A549 (cell line): ENCODE measurements at regions not wholly inside any gene's neighbourhood (a gene's known extent, or its start where the extent isn't known, plus 50 kb on each side); places are given as distances from the start of the nearest gene placed in this dataset.

Experiments used
- BHLHE40 ChIP-seq: IDR thresholded peaks from 2 replicates; pipeline ENCODE4 v1.6.1; 2012; ENCODE audit warnings: low read depth, low read length, inconsistent platforms
- CBX2 ChIP-seq: fragments of 200-600 bp; sonication (generic); IDR thresholded peaks from 2 replicates; pipeline ENCODE4 v1.6.1; 2016; ENCODE audit warnings: low read depth, mild to moderate bottlenecking, borderline replicate concordance
- CTCF ChIP-seq: fragments of >200 bp; sonication (Bioruptor Twin); formaldehyde crosslinking; IDR thresholded peaks from 3 replicates; pipeline ENCODE4 v1.5.1; 2016
- EHMT2 ChIP-seq: fragments of 200-600 bp; sonication (generic); IDR thresholded peaks from 2 replicates; pipeline ENCODE4 v1.6.1; 2016; ENCODE audit warnings: antibody characterized with exemption, low read depth, mild to moderate bottlenecking, moderate library complexity
- ESRRA ChIP-seq: fragments of 150-350 bp; IDR thresholded peaks from 2 replicates; pipeline ENCODE4 v1.6.1; 2014; ENCODE audit warnings: mild to moderate bottlenecking, low read length, borderline replicate concordance
- POLR2A ChIP-seq: IDR thresholded peaks from 2 replicates; pipeline ENCODE4 v1.6.1; 2012; ENCODE audit warnings: mild to moderate bottlenecking, low read length
- RAD21 ChIP-seq, 2 experiments: fragments of >200 bp in 1 of 2; sonication (Bioruptor Twin) in 1 of 2; formaldehyde crosslinking in 1 of 2; IDR thresholded peaks in 1 of 2; conservative IDR thresholded peaks in 1 of 2; 2 replicates in 1 of 2; 3 replicates in 1 of 2; pipeline ENCODE4 v1.6.1; 2012 to 2018; ENCODE audit warnings: inconsistent platforms in 1 of 2
- REST ChIP-seq: fragments of 200-600 bp; sonication (generic); IDR thresholded peaks from 2 replicates; pipeline ENCODE4 v1.6.1; 2016; ENCODE audit warnings: antibody characterized with exemption, mild to moderate bottlenecking, moderate library complexity

DNA sequence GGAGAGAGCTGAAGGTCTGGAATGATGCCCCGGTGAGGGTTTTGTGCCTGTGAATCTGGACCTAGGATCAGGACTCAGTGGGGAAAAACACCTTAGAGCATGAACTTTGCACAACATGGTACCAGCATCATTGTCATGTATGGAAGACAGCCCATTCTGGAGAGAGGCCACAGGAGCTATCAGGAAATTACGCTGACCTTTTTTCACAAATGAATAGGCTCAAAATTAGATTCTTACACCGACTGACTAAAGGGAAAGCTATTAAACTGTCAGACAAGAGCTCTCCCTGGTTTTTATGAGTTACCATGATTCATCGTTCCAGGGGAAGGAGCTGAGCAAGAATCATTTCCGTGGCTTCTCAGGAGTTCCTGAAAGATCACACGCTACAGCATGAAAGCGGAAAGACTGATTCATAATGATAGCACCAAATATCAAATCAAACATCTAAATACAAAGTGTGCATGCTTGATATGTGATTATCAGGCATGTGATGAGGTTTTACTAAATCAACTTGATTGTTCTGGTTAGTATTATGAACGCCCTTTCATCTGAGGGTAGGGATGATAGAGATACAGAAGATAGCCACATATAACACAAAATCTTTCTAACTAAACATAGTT lies 224.9 kb upstream of the SMLR1 start:
- no peak for TF ChIP-seq ESRRA
- TF ChIP-seq POLR2A = no peak
- TF ChIP-seq REST = no peak
- TF ChIP-seq RAD21 (conservative IDR thresholded peaks at IDR 0.05 in 1 of 2, IDR thresholded peaks at IDR 0.05 in 1 of 2) = no peak
- no peak for TF ChIP-seq BHLHE40
- TF ChIP-seq EHMT2 = no peak
- TF ChIP-seq CBX2 = no peak
- TF ChIP-seq CTCF = no peak
